Amniotic stem cell (primary cell): ENCODE measurements at regions not wholly inside any gene's neighbourhood (a gene's known extent, or its start where the extent isn't known, plus 50 kb on each side); places are given as distances from the start of the nearest gene placed in this dataset.
"Not testable (repeated sequence)": the region's sequence is repeated elsewhere in the genome, so short reads cannot be mapped to it uniquely, and the experiment has no call there.

Source experiments
- DNase-seq: peaks from one replicate; lab custom pipeline; 2025; lab: John Stamatoyannopoulos, UW

- DNase-seq = no peak
These were observed 911.9 kb downstream of the TTLL7 start for GRCh38 chr1:83086986-83087512.

DNA sequence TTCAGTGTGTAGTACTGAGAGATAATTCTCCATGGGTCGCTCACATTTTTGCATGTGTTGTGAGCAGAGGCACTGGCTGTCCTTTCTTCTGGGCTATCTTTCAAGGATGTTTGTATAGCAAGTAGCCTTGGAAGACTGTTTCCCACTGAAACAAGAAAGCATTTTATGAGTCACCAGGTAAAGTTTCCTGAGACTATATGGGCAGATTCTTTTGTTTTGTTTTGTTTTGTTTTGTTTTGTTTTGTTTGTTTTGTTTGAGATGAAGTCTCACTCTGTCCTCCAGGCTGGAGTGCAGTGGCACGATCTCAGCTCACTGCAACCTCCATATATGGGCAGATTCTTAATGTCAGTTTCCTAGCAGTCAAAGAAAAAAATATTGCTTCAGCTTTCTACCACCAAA lies 912.6 kb downstream of the TTLL7 start:
- DNase-seq = no peak

DNA sequence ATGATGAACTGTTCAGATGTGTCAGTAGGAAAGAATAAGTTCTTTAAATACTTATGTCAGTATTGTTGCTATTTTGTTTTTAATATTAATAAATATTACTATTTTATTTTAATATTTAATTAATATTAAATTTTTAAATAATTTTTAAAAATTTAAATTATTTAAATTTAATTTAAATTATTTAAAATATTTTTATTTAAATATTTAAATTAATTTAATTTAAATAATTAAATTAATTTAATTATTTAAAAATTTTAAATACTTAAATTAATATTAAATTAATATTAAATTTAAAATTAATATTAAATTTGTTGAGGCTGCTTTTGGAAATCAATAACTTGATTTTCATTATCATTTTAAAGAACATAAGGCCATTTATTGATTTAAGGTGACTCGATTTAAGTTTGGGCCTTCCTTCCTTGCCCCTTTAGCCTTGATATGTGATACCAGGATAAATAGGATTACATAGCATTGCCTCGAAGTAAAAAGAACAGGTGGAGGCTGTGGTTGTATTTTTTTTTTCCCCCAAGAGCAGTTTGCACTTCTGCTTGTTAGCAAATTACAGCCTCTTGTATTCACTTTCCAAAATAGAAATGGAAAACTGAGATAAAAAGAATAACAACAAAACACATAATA lies 915.2 kb downstream of the TTLL7 start:
- DNase-seq = no peak

DNA sequence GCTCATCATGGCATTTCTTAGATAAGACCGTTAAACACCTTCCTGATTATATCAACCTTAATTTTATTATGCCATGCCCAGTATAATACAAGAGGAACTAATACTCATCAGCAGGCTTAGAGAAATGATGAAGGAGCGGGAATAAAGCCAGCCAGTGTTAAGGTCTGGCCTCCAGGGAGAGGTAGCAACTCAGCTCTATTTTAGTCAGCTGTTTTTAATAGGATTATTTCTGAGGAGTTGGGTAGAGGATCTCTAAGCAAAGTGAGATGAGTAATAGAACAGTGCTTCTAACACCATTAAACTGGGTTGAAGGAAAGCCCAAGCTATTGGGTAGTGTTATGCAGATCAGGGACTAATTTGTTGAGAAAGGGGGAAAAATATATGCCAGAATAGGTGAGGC lies 921.5 kb downstream of the TTLL7 start:
- DNase-seq = no peak

GRCh38 chr1:83075107-83075506 lies 923.8 kb downstream of the TTLL7 start:
- no peak for DNase-seq

DNA sequence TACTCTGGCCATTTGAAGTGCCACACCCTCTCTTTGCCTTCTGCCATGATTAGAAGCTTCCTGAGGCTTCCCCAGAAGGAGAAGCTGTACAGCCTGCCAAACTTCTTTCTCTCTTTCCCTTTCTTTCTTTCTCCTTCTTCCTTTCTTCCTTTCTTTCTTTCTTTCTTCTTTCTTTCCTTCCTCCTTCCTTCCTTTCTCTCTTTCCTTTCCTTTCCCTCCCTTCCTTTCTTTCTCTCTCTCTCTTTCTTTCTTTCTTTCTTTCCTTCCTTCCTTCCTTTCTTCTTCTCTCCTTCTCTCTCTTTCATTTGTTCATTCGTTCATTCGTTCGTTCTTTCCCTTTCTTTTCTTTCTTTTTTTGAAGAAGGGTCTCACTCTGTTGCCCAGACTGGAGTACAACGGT lies 931.0 kb downstream of the TTLL7 start:
- DNase-seq = no peak

- DNase-seq = no peak
These were observed 932.8 kb downstream of the TTLL7 start for GRCh38 chr1:83065952-83066727.

GRCh38 chr1:83064589-83065242 lies 934.2 kb downstream of the TTLL7 start:
- DNase-seq = no peak

- no peak for DNase-seq
These were observed 938.1 kb downstream of the TTLL7 start for GRCh38 chr1:83060651-83061390.

GRCh38 chr1:83060221-83060620 lies 938.7 kb downstream of the TTLL7 start:
- DNase-seq = no peak

GRCh38 chr1:83058327-83058726 lies 940.6 kb downstream of the TTLL7 start:
- DNase-seq = no peak

DNA sequence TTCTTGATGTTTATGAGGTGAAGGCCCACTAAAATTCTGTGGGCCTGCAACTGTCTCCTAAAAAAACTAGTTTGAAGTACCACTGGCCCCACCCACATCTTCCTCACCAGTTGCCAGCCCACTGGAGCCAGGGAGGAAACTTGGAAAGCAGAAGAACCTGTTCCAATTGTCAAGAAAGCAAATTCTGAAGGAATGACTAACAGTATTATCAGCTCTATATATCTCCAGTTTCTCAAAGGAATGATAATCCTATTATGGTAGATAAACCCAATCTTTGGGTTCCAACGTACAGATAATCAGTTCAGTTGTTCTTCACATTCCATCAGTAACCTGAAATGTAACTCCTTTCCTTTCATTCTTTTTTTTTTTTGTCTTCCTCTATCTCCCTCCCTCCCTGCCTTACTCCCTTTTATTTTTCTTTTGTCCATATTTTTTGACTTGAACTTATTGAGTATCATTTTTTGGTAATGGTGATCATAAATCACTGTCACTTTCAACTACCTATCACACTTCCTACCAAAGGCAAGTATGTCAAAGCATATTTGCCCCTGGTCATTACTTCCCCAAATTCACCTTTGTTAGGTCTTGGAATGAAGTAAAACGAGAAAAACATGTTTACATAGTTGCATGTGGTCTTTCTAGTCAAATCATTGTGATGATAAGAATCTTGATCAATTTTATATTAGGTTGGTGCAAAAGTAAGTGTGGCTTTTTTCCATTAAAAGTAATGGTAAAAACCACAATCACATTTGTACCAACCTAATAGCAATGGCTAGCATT lies 943.4 kb downstream of the TTLL7 start:
- no peak for DNase-seq

- DNase-seq = no peak
These were observed 945.5 kb downstream of the TTLL7 start for GRCh38 chr1:83053446-83053845.

DNA sequence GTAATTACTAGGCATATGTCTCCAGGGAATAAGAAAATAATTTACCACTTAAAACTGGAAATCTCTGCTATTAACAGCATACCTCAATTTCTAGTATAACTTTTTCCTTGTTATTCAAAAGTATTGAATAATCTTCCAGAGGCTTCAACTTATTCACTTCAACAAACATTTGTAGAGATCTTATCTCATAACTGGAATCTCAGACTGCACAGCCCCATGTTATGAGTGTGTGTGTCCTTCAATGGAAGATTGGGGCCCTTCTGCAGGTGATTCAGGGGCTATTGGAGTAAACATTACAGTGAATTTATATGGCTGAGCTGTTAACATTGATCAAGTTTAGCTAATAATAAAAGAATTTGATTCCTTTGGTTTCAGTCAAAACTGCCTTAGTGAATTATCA lies 946.1 kb downstream of the TTLL7 start:
- no peak for DNase-seq

DNA sequence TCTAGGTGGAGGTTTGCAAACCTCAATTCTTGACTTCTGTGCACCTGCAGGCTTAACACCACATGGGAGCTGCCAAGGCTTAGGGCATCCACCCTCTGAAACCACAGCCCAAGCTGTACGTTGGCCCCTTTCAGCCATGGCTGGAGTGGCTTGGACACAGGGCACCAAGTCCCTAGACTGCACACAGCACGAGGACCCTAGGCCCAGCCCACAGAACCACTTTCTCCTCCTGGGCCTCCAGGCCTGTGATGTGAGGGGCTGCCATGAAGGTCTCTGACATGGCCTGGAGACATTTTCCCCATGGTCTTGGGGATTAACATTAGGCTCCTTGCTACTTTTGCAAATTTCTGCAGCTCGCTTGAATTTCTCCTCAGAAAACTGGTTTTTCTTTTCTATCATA lies 947.9 kb downstream of the TTLL7 start:
- DNase-seq = not testable (repeated sequence)

GRCh38 chr1:83043244-83043643 lies 955.7 kb downstream of the TTLL7 start:
- DNase-seq = no peak

DNA sequence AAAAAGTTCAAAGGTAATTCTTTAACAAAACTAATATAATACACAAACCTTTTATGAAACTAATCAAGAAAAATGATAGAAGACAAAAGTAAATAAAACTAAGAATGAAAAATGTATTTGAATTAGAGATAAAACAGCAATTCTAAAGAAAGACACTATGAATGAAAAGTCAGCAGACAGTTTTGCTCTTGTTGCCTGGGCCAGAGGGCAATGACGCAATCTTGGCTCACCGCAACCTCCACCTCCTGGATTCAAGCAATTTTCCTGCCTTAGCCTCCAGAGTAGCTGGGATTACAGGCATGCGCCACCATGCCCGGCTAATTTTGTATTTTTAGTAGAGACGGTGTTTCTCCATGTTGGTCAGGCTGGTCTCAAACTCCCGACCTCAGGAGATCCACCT lies 959.8 kb downstream of the TTLL7 start:
- DNase-seq = not testable (repeated sequence)

GRCh38 chr1:83034851-83035250 lies 964.1 kb downstream of the TTLL7 start:
- DNase-seq = no peak

DNA sequence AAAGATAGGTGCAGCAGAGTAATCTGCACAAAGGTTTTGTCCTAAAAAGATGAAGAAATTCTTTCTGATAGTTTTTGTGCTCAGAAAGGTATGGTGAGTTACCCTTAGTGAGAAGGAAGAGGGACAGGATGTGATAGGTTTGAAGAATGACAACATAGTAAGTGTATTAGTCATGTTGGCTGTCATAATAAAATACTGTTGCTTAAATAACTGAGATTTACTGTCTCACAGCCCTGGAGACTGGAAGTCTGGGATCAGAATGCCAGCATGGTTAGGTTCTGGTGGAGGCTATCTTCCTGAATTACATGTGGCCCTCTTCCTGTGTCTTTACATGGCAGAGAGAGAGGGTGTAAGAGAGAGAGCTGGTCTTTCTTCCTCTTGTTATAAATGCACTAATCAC lies 965.2 kb downstream of the TTLL7 start:
- no peak for DNase-seq

- DNase-seq = no peak
These were observed 969.0 kb downstream of the TTLL7 start for GRCh38 chr1:83029916-83030315.

GRCh38 chr1:83029050-83029449 lies 969.9 kb downstream of the TTLL7 start:
- DNase-seq = no peak

- no peak for DNase-seq
These were observed 970.5 kb downstream of the TTLL7 start for GRCh38 chr1:83028467-83028866.
